ENCODE measurements at regions not wholly inside any gene's neighbourhood (a gene's known extent, or its start where the extent isn't known, plus 50 kb on each side); places are given as distances from the start of the nearest gene placed in this dataset.
"Not testable (repeated sequence)": the region's sequence is repeated elsewhere in the genome, so short reads cannot be mapped to it uniquely, and the experiment has no call there.

- DNase-seq, result no peak
These were observed 288.0 kb upstream of the TLE3 start for GRCh38 chr15:70385711-70386110.

DNA sequence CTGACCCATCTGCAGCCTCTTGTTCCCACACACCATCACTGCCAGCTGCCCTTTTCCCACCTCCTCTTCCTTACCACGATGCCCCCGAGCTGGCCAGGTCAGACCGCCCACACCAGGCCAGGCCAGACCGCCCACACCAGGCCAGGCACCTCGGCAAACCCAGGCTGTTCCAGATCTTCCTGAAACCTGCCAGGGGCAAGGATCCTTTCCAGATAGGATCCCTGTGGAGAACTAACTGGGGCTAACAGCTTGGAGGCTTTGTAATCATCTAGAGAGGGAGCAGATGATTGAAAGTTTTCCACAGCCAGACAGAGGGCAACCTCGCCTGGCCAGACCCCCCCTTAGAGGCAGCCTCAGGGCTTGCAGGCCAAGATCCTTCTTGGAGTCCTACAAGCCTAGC lies 287.3 kb upstream of the TLE3 start:
- DNase-seq, result no peak

GRCh38 chr15:70383856-70384255 lies 286.1 kb upstream of the TLE3 start:
- no peak for DNase-seq

- DNase-seq, result no peak
These were observed 285.2 kb upstream of the TLE3 start for GRCh38 chr15:70382762-70383458.

- DNase-seq, result no peak
These were observed 284.5 kb upstream of the TLE3 start for GRCh38 chr15:70382009-70382749.

DNA sequence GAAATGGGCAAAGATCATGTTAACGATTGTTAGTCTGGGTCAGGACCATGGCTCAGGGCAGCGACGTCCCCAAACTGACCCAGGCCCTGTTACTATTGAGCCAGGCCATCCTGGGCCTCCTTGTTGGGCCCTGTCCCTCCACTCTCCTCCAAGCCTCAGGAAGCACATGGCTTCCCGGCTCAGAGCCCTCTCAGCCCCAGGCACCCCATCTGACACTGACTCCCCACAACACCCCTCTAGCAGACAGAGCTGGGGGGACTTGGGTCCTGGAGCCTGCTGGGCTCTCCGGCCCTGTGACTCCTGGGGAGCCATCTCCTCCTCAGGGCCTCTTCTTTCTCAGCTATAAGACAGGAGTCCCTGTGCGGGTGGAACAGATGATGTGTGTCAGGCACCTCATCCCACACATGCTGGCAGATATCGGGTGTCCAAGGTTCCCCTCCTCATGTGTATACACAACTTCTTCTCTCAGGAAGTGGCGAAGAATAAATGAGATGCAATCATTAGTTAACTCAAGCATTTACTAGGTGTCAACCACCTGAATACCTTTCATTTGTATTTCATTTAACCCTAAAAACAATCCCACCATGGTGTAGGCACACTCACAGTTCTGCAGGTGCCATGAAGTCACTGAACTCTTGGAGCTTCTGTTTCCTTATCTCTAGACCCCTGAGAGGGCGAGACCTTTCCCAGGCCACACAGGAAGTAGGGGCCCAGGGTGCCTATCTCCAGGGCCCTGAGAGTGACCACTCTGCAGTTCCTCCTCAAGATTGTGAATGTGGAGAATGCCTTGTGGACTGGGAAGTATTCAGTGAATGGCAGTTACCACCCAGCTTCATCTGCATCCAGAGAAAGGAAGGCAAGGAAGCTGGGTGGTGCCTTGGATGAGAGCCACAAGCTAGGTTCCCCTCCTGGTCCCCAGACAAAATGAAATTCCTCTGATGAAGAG lies 282.5 kb upstream of the TLE3 start:
- DNase-seq, result no peak

GRCh38 chr15:70379134-70379533 lies 281.4 kb upstream of the TLE3 start:
- DNase-seq, result no peak

- DNase-seq, result no peak
These were observed 280.7 kb upstream of the TLE3 start for GRCh38 chr15:70378126-70379031.

DNA sequence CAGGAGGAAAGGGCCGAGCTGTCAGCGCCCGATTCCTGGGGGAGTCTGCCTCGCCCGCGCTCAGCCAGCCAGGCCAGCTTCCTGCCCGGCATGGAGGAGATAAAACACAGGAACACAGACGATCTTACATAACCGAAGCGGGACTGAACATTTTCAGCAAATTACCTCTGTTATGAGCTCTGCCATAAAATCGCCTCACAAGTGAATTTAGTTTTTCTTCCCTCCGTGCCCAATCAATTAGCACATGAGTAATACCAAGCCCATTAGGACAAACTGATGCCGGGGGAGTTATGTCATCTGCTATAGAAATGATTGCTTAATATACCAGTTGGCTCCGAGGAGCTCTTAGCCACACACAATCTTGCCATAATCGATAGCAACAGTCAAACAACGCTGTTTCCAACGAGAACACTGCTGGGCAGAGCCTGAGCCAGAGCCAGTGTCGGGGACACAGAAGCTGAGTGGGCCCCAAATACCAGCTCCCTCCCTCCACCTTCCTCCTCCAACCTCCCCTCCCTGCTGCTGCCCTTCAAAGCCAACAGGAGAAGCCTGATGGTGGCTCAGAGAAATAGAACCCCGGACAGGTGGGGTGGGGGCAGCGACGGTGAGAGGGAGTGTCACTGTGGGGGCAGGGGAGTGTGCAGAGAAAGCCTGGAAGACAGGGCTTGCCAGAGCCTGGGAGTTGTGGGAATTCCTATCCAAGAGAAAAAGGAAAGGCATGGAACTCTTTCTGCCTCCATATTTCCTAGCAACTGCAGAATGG lies 279.4 kb upstream of the TLE3 start:
- DNase-seq, result no peak

DNA sequence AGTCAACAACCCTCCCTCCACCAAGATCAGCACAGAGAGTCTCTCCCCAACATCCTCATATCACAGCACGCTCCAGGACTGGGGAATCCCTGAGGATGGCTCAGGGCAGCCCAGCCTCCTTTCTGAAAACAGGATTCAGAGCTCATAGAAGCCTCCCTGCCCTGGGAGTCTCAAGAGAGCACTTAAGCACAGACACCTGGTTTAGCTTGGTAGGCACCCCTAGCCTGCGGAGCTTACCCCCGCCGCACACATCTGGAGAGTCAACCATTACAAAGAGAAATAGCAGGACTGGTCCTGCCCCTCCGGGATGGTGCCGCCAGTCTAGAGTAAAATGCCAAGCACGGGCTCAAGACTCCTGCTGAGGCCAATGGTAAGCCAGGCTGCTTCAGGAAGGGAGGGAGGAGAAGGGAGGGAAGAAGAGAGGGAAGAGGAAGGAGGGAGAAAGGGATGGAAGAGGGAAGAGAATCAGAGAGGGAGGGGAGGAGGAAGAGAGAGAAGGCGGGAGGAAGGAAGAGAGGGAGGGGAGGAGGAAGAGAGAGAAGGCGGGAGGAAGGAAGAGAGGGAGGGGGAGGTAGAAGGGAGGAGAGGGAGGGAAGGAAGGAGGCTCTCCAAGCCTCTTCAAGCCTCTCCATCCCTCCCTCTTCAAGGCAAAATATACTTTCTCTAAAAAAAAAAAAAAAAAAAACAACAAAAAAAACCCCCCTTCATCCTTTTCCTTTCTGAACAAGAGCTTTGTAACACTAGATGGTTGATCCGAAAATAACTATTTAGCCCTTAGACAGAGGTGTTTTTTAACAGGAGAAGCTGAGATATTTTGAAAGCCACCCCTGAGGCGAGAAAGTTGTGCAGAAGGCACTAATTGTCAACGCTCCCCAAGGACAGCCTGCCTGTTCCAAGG lies 278.6 kb upstream of the TLE3 start:
- DNase-seq, result no peak

DNA sequence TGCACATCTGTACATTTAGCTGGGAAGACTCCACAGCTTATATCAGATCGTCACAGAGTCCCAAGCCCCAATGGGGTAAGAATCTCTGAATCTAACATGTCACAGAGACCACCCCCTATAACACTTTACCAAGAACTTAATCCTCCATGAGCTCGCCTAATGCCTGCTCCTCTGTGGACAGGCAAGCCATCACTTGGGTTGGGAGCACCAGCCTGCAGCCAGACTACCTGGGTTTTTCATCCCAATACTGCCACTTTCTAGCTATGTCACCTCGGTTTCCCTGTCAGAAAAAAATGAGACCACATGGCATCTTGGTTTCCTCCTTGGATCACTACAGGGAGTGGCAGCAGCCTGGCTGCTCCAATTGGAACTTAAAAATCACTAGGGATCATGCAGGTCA lies 277.9 kb upstream of the TLE3 start:
- no peak for DNase-seq

- no peak for DNase-seq
These were observed 277.3 kb upstream of the TLE3 start for GRCh38 chr15:70375006-70375431.

DNA sequence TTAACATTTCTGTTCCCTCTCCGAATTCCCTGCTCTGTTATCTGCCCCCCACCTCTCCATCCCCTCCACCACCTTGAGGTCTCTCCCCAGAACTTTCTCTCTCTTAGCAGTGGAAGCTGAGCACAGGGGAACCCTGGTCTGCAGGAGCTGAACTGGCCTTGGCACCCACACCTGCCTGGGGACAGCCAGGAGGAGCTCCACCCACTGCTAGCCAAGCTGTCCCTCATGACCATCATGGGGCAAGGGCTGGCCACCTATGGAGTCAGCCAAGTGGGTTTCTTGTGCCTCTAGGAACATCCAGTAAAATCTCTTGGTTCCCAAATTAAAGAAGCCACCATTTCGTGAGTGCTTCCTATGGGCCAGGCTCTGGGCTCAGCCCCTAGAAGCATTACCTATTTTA lies 276.4 kb upstream of the TLE3 start:
- DNase-seq, result no peak

DNA sequence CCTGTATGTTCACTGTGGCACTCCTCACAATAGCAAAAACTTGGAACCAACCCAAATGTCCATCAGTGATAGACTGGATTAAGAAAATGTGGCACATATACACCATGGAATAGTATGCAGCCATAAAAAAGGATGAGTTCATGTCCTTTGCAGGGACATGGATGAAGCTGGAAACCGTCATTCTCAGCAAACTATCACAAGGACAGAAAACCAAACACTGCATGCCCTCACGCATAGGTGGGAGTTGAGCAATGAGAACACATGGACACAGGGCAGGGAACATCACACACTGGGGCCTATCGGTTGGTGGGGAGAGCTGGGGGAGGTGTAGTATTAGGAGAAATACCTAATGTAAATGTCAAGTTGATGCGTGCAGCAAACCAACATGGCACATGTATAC lies 275.7 kb upstream of the TLE3 start:
- DNase-seq, result not testable (repeated sequence)

- DNase-seq, result not testable (repeated sequence)
These were observed 270.4 kb upstream of the TLE3 start for GRCh38 chr15:70367913-70368705.

- not testable (repeated sequence) for DNase-seq
These were observed 266.3 kb upstream of the TLE3 start for GRCh38 chr15:70364023-70364422.

DNA sequence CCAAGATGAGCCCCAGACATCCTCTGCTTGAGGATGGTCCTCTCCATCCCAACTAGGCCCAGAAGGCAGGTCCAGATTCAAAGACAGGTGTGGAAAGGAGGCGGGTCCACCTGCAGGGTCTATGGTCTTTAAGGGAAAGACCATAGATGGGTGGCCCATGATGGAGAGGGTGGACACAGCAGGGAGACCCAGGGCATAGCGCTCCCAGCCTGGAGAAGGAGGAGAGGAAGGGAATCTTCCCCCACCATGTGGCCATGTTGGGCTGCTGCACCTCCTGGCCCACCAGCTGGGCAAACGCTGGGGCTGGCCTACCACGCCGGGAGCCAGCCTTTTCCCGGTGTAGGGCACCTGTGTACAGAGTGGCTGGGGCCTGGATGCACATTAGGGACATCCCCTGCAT lies 265.2 kb upstream of the TLE3 start:
- no peak for DNase-seq

DNA sequence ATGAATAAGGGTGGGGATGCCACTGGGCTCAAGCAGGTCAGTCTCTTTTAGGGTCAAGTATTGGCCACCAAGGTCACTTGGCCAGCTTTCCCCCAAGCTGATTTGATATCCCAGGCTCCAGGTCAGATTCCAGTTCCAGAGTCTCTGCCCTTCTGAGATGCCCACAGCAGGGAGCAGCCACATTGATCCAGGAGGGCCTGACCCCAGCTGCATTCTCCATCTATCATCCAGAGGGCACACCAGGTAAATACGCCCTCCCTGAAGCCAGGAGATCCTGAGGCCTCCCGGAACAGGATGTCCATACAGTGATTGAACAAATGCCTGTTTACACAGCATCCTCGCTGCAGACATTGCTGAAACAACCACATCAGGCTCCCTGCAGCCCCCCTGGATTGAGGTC lies 264.6 kb upstream of the TLE3 start:
- DNase-seq, result no peak

DNA sequence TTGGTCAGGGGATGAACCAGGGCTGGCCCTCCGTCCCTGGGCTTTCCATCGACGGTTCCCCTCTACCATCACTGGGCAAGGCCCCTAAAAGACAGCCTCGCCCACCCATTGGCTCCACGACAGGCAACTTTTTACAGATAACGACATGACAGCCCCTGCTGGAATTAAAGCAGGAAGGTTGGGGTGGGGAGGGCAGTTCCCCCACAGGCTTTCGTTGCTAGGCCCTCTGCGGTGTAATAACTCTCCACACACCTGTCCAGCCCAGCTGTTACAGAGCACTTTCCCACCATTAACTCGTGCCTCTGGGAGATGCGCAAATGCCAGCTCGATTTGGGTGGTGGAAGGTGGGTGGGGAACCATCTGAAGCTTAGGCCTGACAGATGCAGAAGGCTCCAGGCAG lies 264.2 kb upstream of the TLE3 start:
- DNase-seq, result no peak

GRCh38 chr15:70361106-70361505 lies 263.4 kb upstream of the TLE3 start:
- no peak for DNase-seq

All from activated CD4-positive, CD25-positive, alpha-beta regulatory T cell (primary cell).